Activated naive CD4-positive, alpha-beta T cell (primary cell): ENCODE measurements at regions not wholly inside any gene's neighbourhood (a gene's known extent, or its start where the extent isn't known, plus 50 kb on each side); places are given as distances from the start of the nearest gene placed in this dataset.

ENCODE experiments used
- DNase-seq, 4 experiments: peaks; one replicate each; lab custom pipeline; 2025; lab: John Stamatoyannopoulos, UW

- no peak for DNase-seq
These were observed 177.6 kb downstream of the HHIPL2 start for GRCh38 chr1:222370081-222370912.

GRCh38 chr1:222369148-222369547 lies 178.8 kb downstream of the HHIPL2 start:
- DNase-seq, result no peak

GRCh38 chr1:222358100-222358499 lies 189.8 kb downstream of the HHIPL2 start:
- no peak for DNase-seq

- no peak for DNase-seq
These were observed 190.7 kb downstream of the HHIPL2 start for GRCh38 chr1:222357252-222357651.

- no peak for DNase-seq
These were observed 200.3 kb downstream of the HHIPL2 start for GRCh38 chr1:222347627-222348026.

GRCh38 chr1:222346955-222347354 lies 200.9 kb downstream of the HHIPL2 start:
- no peak for DNase-seq

- no peak for DNase-seq
These were observed 208.4 kb downstream of the HHIPL2 start for GRCh38 chr1:222339376-222339947.

- no peak for DNase-seq
These were observed 212.3 kb downstream of the HHIPL2 start for GRCh38 chr1:222335586-222335985.

GRCh38 chr1:222334026-222334680 lies 213.8 kb downstream of the HHIPL2 start:
- DNase-seq, result no peak

- no peak for DNase-seq
These were observed 216.1 kb downstream of the HHIPL2 start for GRCh38 chr1:222331765-222332164.

- DNase-seq, result no peak
These were observed 216.6 kb downstream of the HHIPL2 start for GRCh38 chr1:222331340-222331739.

- no peak for DNase-seq
These were observed 218.3 kb downstream of the HHIPL2 start for GRCh38 chr1:222329493-222330045.

- DNase-seq, result no peak
These were observed 221.2 kb downstream of the HHIPL2 start for GRCh38 chr1:222326710-222327036.

- no peak for DNase-seq
These were observed 221.7 kb downstream of the HHIPL2 start for GRCh38 chr1:222326006-222326709.

GRCh38 chr1:222325506-222325905 lies 222.4 kb downstream of the HHIPL2 start:
- DNase-seq, result no peak

GRCh38 chr1:222314839-222315238 lies 233.1 kb downstream of the HHIPL2 start:
- no peak for DNase-seq

- DNase-seq, result no peak
These were observed 237.1 kb downstream of the HHIPL2 start for GRCh38 chr1:222310836-222311235.

GRCh38 chr1:222307621-222308020 lies 240.3 kb downstream of the HHIPL2 start:
- no peak for DNase-seq

GRCh38 chr1:222306512-222306911 lies 241.4 kb downstream of the HHIPL2 start:
- no peak for DNase-seq

GRCh38 chr1:222306011-222306410 lies 241.9 kb downstream of the HHIPL2 start:
- no peak for DNase-seq

- no peak for DNase-seq
These were observed 246.3 kb downstream of the HHIPL2 start for GRCh38 chr1:222301652-222302051.

- no peak for DNase-seq
These were observed 248.4 kb downstream of the HHIPL2 start for GRCh38 chr1:222299524-222299923.
